SU-DHL-6 (cell line): ENCODE measurements at regions not wholly inside any gene's neighbourhood (a gene's known extent, or its start where the extent isn't known, plus 50 kb on each side); places are given as distances from the start of the nearest gene placed in this dataset.

Source experiments
- H2AFZ ChIP-seq: fragments of 200-600 bp; sonication (generic); 2 replicates; pipeline ENCODE4 v1.6.1; 2014; ENCODE audit warnings: low read depth, mild to moderate bottlenecking, moderate library complexity, mixed read lengths, antibody characterized with exemption, low read length; ENCODE audit not compliant: severe bottlenecking
- H3F3A ChIP-seq: fragments of 200-600 bp; shearing (Covaris generic); 2 replicates; pipeline ENCODE4 v1.6.0; 2016; ENCODE audit warnings: antibody characterized with exemption, mild to moderate bottlenecking; ENCODE audit not compliant: insufficient read depth
- H3K27ac ChIP-seq: fragments of 200-600 bp; sonication (generic); 2 replicates; pipeline ENCODE4 v1.5.1; 2016; ENCODE audit warnings: low read depth, mild to moderate bottlenecking, low read length, moderate library complexity, mixed read lengths
- H3K27me3 ChIP-seq: fragments of 200-600 bp; sonication (generic), shearing (Covaris generic); 2 replicates; pipeline ENCODE4 v1.6.0; 2014; ENCODE audit warnings: mild to moderate bottlenecking, low read length
- H3K36me3 ChIP-seq: fragments of 200-600 bp; sonication (generic); 2 replicates; pipeline ENCODE4 v1.6.1; 2014; ENCODE audit warnings: mild to moderate bottlenecking, low read length, mixed read lengths
- H3K4me2 ChIP-seq: fragments of 300-600, 200-600 bp; shearing (Covaris generic), sonication (generic); 2 replicates; pipeline ENCODE4 v1.6.0; 2014; ENCODE audit warnings: low read length, low read depth, mild to moderate bottlenecking; ENCODE audit not compliant: poor library complexity, severe bottlenecking
- H3K4me3 ChIP-seq: fragments of 200-600 bp; sonication (generic); 2 replicates; pipeline ENCODE4 v1.5.1; 2014; ENCODE audit warnings: antibody characterized with exemption, low read length, mild to moderate bottlenecking, mixed read lengths; ENCODE audit not compliant: insufficient read depth, poor library complexity, severe bottlenecking
- H3K79me2 ChIP-seq: fragments of 200-600 bp; sonication (generic); 2 replicates; pipeline ENCODE4 v1.6.1; 2014; ENCODE audit warnings: mild to moderate bottlenecking, low read length, moderate library complexity; ENCODE audit not compliant: insufficient read depth
- H3K9ac ChIP-seq: fragments of 200-600 bp; sonication (generic); 2 replicates; pipeline ENCODE4 v1.7.0; 2014; ENCODE audit warnings: mild to moderate bottlenecking, low read length
- H3K9me2 ChIP-seq: fragments of 200-600 bp; sonication (generic); replicated peaks from 2 replicates; pipeline ENCODE4 v1.6.1; 2014; ENCODE audit warnings: low read length; ENCODE audit not compliant: insufficient read depth
- H3K9me3 ChIP-seq: fragments of 200-600 bp; sonication (generic); 2 replicates; pipeline ENCODE4 v1.6.1; 2014; ENCODE audit warnings: low read length, mixed read lengths; ENCODE audit not compliant: insufficient read depth
- H4K20me1 ChIP-seq: fragments of 200-600 bp; sonication (generic); 2 replicates; pipeline ENCODE4 v1.6.1; 2014; ENCODE audit warnings: low read depth, mild to moderate bottlenecking, antibody characterized with exemption, low read length, moderate library complexity, mixed read lengths
- CTCF ChIP-seq: fragments of 200-600 bp; sonication (generic); IDR thresholded peaks from one replicate; pipeline ENCODE4 v1.5.1; 2017; ENCODE audit warnings: antibody characterized with exemption, mild to moderate bottlenecking, low read length, moderate library complexity; ENCODE audit not compliant: insufficient read depth, poor library complexity, severe bottlenecking
- EZH2phosphoT487 ChIP-seq: fragments of 200-600 bp; sonication (generic), shearing (Covaris generic); conservative IDR thresholded peaks from 2 replicates; pipeline ENCODE4 v1.6.1; 2018; ENCODE audit warnings: mild to moderate bottlenecking, antibody characterized with exemption, low read length, moderate library complexity, mixed read lengths

GRCh38 chr3:139226731-139227130 lies 117.1 kb upstream of the MRPS22 start:
- Histone ChIP-seq H3K27ac (no peak overlapping the region), H3K9me2 (no peaks in the 10 kb centered on the region), H3K9ac (no peak overlapping the region), H3K79me2 (no peaks in the 10 kb centered on the region), H3K36me3 (no peaks in the 10 kb centered on the region), H3K9me3 (no peaks in the 10 kb centered on the region), H3K27me3 (no peaks in the 10 kb centered on the region), H2AFZ (no peak overlapping the region), H4K20me1 (no peaks in the 10 kb centered on the region), H3F3A (no peaks in the 10 kb centered on the region), H3K4me3 (no peak overlapping the region), H3K4me2 (no peak overlapping the region)
- no peak for TF ChIP-seq CTCF
- TF ChIP-seq EZH2phosphoT487 = no peak

GRCh38 chr3:139227165-139227564 lies 116.7 kb upstream of the MRPS22 start:
- Histone ChIP-seq H3K9ac (no peak overlapping the region), H3K4me3 (no peak overlapping the region), H3K9me3 (no peaks in the 10 kb centered on the region), H3K4me2 (no peak overlapping the region), H3K79me2 (no peaks in the 10 kb centered on the region), H3K9me2 (no peaks in the 10 kb centered on the region), H3K27ac (no peak overlapping the region), H2AFZ (no peak overlapping the region), H3F3A (no peaks in the 10 kb centered on the region), H4K20me1 (no peaks in the 10 kb centered on the region), H3K27me3 (no peaks in the 10 kb centered on the region), H3K36me3 (no peaks in the 10 kb centered on the region)
- TF ChIP-seq EZH2phosphoT487 = no peak
- TF ChIP-seq CTCF = no peak

GRCh38 chr3:139227827-139228226 lies 116.0 kb upstream of the MRPS22 start:
- Histone ChIP-seq H3K36me3 (no peaks in the 10 kb centered on the region), H3K27ac (no peak overlapping the region), H3K79me2 (no peaks in the 10 kb centered on the region), H4K20me1 (no peaks in the 10 kb centered on the region), H3K27me3 (no peaks in the 10 kb centered on the region), H3K9me2 (no peaks in the 10 kb centered on the region), H3K9ac (no peak overlapping the region), H2AFZ (no peak overlapping the region), H3K9me3 (no peaks in the 10 kb centered on the region), H3K4me2 (no peak overlapping the region), H3K4me3 (no peak overlapping the region), H3F3A (no peaks in the 10 kb centered on the region)
- TF ChIP-seq CTCF (no peak), EZH2phosphoT487 (no peak)
